Uterus (tissue), 3 donors: ENCODE measurements at regions not wholly inside any gene's neighbourhood (a gene's known extent, or its start where the extent isn't known, plus 50 kb on each side); places are given as distances from the start of the nearest gene placed in this dataset.

Experiments
- DNase-seq, 2 donors: peaks; one replicate each; pipeline ENCODE4 v3.0.0-alpha.2; 2019 to 2020
- H3K27ac ChIP-seq, 2 donors: fragments of 200-600 bp; sonication (generic); 1 replicate in 1 of 2; 2 replicates in 1 of 2; pipeline ENCODE4 v1.5.1; 2016 to 2018
- H3K27me3 ChIP-seq, 2 donors: fragments of 200-600 bp; sonication (generic); one replicate each; pipeline ENCODE4 v1.5.1; 2018 to 2019; ENCODE audit warnings: control low read depth in 1 of 2
- H3K36me3 ChIP-seq, 2 donors: fragments of 200-600 bp; sonication (generic); one replicate each; pipeline ENCODE4 v1.5.1; 2019; ENCODE audit warnings: control low read depth in 1 of 2
- H3K4me1 ChIP-seq, 2 donors: fragments of 200-600 bp; sonication (generic); one replicate each; pipeline ENCODE4 v1.5.1; 2018 to 2019; ENCODE audit warnings: control low read depth in 1 of 2
- H3K4me3 ChIP-seq, 2 donors: fragments of 200-600 bp; sonication (generic); 1 replicate in 1 of 2; 2 replicates in 1 of 2; pipeline ENCODE4 v1.5.1; 2018 to 2019; ENCODE audit warnings: mild to moderate bottlenecking in 1 of 2
- H3K9me3 ChIP-seq, 2 donors: fragments of 200-600 bp; sonication (generic); one replicate each; pipeline ENCODE4 v1.5.1; 2019; ENCODE audit warnings: control low read depth in 1 of 2
- CTCF ChIP-seq, 4 experiments: fragments of 200-600 bp in 2 of 4; fragments of 450-650 bp in 2 of 4; sonication (generic) in 2 of 4; IDR thresholded peaks; one replicate each; pipeline ENCODE4 v1.5.1; 2016 to 2019; ENCODE audit warnings: antibody characterized with exemption in 4 of 4, mild to moderate bottlenecking in 2 of 4, moderate library complexity in 1 of 4
- POLR2A ChIP-seq, 2 donors: fragments of 450-650 bp; IDR thresholded peaks; one replicate each; pipeline ENCODE4 v1.6.1; 2016; ENCODE audit warnings: antibody characterized with exemption in 2 of 2, mild to moderate bottlenecking in 1 of 2, moderate library complexity in 1 of 2
- intact Hi-C: fragments of 100-400 bp; cut with DNase I; formaldehyde crosslinking; loops from one replicate; pipeline ENCODE4 v1.15.1; 2023; ENCODE audit warnings: low total_unique reads
- donor health status: DM: yes; HTN: yes; CAD: no.

DNA sequence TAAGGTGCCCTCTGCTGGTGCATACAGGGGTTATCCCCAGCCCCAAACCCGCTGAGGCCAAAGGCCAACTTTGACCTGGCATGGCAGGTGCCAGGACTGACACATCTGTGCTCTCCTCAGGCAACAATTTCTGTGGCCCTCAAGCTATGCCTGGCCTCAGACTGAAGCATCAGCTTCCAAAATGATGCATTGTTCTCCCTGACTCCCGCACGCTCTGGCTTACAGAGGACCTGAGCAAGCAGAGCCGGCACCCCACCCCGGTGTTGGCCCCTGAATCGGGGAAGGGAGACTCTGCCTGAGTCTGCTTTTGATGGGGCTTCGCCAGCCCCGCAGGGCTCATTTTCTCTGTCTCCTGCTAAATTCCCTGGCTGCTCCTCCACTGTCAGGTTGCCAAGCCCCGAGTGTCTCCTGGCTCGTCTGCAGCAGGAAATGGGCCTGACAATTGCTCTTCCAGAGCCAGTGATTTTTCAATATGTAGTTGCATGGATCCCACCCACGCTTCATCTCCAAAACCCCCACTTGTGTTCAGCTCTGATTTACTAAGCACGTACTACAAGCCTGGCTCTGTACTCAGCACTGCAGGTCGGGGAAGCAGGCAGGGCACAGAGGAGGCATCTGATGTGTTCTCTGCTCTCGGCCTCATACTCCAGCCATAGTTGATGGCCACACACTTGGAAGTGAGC, 126.1 kb downstream of the SLC38A6 start:
- TF ChIP-seq CTCF (IDR thresholded peaks at IDR 0.05) = no peak
- TF ChIP-seq POLR2A (IDR thresholded peaks at IDR 0.05) = no peak
- Histone ChIP-seq H3K4me1 (no peaks in the 10 kb centered on the region), H3K27ac (no peak overlapping the region), H3K36me3 (no peaks in the 10 kb centered on the region), H3K9me3 (no peaks in the 10 kb centered on the region), H3K27me3 (no peaks in the 10 kb centered on the region), H3K4me3 (no peak overlapping the region)
- intact Hi-C loops = no loop called here
- peak; percentile 30 to 69 for DNase-seq

- no peak overlapping the region for H3K27ac ChIP-seq
- intact Hi-C loops = no loop called here
- no peaks in the 10 kb centered on the region for H3K4me1 ChIP-seq
Measured at GRCh38 chr14:61106271-61106958, 125.4 kb downstream of the SLC38A6 start.

DNA sequence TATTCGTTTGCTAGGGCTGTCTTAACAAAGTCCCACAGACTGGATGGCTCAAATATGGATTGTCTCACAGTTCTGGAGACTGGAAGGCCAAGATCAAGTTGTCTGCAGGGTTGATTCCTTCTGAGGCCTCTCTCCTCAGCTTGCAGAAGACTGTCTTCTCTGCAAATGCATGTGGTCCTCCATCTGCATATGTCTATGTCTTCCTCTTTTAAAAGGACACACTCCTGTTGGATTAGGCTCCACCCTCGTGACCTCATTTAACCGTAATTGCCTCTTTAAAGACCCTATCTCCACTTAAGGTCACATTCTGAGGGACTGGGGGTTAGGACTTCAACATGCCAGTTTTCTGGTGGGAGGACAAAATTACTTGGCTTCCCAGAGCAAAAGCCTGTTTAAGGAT, 123.3 kb downstream of the SLC38A6 start:
- Histone ChIP-seq H3K4me1 (no peaks in the 10 kb centered on the region), H3K27me3 (no peaks in the 10 kb centered on the region), H3K4me3 (no peak overlapping the region), H3K9me3 (no peaks in the 10 kb centered on the region), H3K36me3 (no peaks in the 10 kb centered on the region), H3K27ac (peak overlapping the region; percentile 57 to 64)
- DNase-seq = no peak
- TF ChIP-seq CTCF (IDR thresholded peaks at IDR 0.05) (no peak), POLR2A (IDR thresholded peaks at IDR 0.05) (no peak)
- intact Hi-C loops = no loop called here

More at GRCh38 chr14:61106271-61106958, 125.4 kb downstream of the SLC38A6 start:
- DNase-seq = no peak
- no peaks in the 10 kb centered on the region for H3K9me3 ChIP-seq
- TF ChIP-seq CTCF (IDR thresholded peaks at IDR 0.05) (no peak), POLR2A (IDR thresholded peaks at IDR 0.05) (no peak)
- no peaks in the 10 kb centered on the region for H3K36me3 ChIP-seq
- H3K4me3 ChIP-seq = no peak overlapping the region
- H3K27me3 ChIP-seq = no peaks in the 10 kb centered on the region

DNA sequence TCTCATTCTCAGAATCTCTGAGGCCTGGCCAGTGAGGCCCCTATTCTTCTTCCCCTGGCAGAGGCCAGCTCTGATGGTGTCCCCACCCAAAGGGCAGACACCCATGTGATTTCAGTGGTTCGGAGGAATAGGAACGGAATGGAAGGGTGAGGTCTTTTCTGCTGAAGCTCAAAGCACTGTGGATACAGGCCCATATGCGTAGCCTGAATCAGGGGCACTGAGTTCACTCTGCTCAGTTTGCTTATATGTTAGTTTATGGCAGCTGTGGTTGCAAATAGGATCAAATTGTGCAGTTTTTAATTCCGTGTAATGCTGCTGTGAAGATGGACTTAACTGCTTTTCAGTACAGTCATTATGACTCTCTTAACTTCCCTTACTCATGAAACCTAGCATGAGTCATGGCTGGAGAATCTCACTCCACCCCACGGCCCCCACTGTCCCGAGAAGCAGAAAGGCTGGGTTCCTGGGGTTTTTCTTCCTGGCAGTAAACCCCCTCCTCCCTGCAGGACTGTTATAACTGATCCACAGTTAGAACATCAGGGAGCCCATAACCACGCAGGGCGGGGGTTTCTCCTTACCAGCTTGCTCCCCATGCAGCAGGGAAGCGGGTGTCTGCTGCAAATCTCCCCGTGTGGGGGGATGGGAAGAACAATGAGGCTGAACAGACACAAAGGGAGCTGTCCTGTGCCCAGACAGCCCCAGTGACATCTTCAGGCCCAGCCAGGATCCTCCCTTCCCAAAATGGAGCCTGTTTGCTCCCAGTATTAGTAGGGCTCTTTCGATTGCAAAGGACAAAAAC, 122.7 kb downstream of the SLC38A6 start:
- DNase-seq = peak; percentile 49 to 60
- H3K4me3 ChIP-seq = no peak overlapping the region
- peak overlapping the region; percentile 57 to 64 for H3K27ac ChIP-seq

More for the DNA sequence above, 122.7 kb downstream of the SLC38A6 start:
- intact Hi-C loops = no loop called here
- H3K4me1 ChIP-seq = no peaks in the 10 kb centered on the region
- H3K9me3 ChIP-seq = no peaks in the 10 kb centered on the region
- H3K27me3 ChIP-seq = no peaks in the 10 kb centered on the region
- no peak for TF ChIP-seq CTCF (IDR thresholded peaks at IDR 0.05)
- TF ChIP-seq POLR2A (IDR thresholded peaks at IDR 0.05) = no peak
- no peaks in the 10 kb centered on the region for H3K36me3 ChIP-seq
